HepG2 (cell line): ENCODE measurements at regions not wholly inside any gene's neighbourhood (a gene's known extent, or its start where the extent isn't known, plus 50 kb on each side); places are given as distances from the start of the nearest gene placed in this dataset.

Source experiments
- ATAC-seq: fragments of 200-7000 bp; cut with Tn5 transposase; 3 replicates; pipeline ENCODE4 v1.9.1; 2020; ENCODE audit warnings: mild to moderate bottlenecking, moderate library complexity
- BruUV-seq: library from RNA; stranded (reverse); fragments of 400-500 nt; replicated peaks from 2 replicates; lab custom pipeline; 2021; lab: Mats Ljungman, UMichigan
- CTCF ChIA-PET: fragments of 300-600 bp; formaldehyde crosslinking; extraction: SDS; loops from one replicate; lab custom pipeline; 2021; ENCODE audit warnings: low total read pairs, inconsistent platforms, low intra/inter-chr PET ratio; lab: Yijun Ruan, JAX
- POLR2A ChIA-PET: fragments of 350-600 bp; sonication (Branson Sonifier 250); formaldehyde crosslinking; loops from one replicate; lab custom pipeline; 2020; ENCODE audit warnings: antibody characterized with exemption, inconsistent platforms; lab: Yijun Ruan, JAX
- DNase-seq: peaks from one replicate; pipeline ENCODE4 v3.0.0-alpha.2; 2015; ENCODE audit warnings: low spot score
- FAIRE-seq: peaks from 3 replicates; lab custom pipeline; 2011; peaks lifted over from hg19 to GRCh38; lab: Jason Lieb, UNC
- H2AFZ ChIP-seq: one replicate; pipeline ENCODE4 v1.6.1; 2011; ENCODE audit warnings: low read length, inconsistent platforms
- H3K27ac ChIP-seq: fragments of 300-600 bp; 3 replicates; pipeline ENCODE4 v1.8.0; 2011; ENCODE audit warnings: mixed run types, mild to moderate bottlenecking, mixed read lengths, low read length, inconsistent platforms; ENCODE audit not compliant: insufficient read depth; ENCODE audit errors: extremely low read length
- H3K27me3 ChIP-seq, 2 experiments: fragments of 200-600 bp in 1 of 2; 2 replicates in 1 of 2; 3 replicates in 1 of 2; pipeline versions ENCODE4 v1.6.0 to v1.8.0; 2011; ENCODE audit warnings: low read length in 2 of 2, mild to moderate bottlenecking in 2 of 2, moderate library complexity in 2 of 2, inconsistent platforms in 1 of 2; ENCODE audit not compliant: insufficient read depth in 2 of 2, control insufficient read depth in 1 of 2
- H3K36me3 ChIP-seq, 2 experiments: fragments of 200-600 bp in 1 of 2; replicated peaks in 1 of 2; 2 replicates in 1 of 2; 3 replicates in 1 of 2; pipeline versions ENCODE4 v1.5.1 to v1.8.0; 2011; ENCODE audit warnings: low read length in 2 of 2, inconsistent platforms in 1 of 2; ENCODE audit not compliant: insufficient read depth in 2 of 2, control insufficient read depth in 1 of 2
- H3K4me1 ChIP-seq: 2 replicates; pipeline ENCODE4 v1.5.1; 2012; ENCODE audit warnings: low read length, inconsistent platforms; ENCODE audit not compliant: insufficient read depth
- H3K4me2 ChIP-seq: 2 replicates; pipeline ENCODE4 v1.6.0; 2011; ENCODE audit warnings: low read depth, low read length, inconsistent platforms
- H3K4me3 ChIP-seq, 3 experiments: fragments of 200-600 bp in 1 of 3; sonication (generic), shearing (Covaris generic) in 1 of 3; replicated peaks in 1 of 3; 2 replicates each; pipeline ENCODE4 v1.5.1; 2011 to 2016; ENCODE audit warnings: low read length in 3 of 3, inconsistent platforms in 2 of 3, low read depth in 2 of 3, mild to moderate bottlenecking in 2 of 3, control low read depth in 1 of 3, mixed read lengths in 1 of 3; ENCODE audit not compliant: insufficient read depth in 1 of 3
- H3K79me2 ChIP-seq: one replicate; pipeline ENCODE4 v1.6.1; 2011; ENCODE audit warnings: low read length, inconsistent platforms; ENCODE audit not compliant: insufficient read depth
- H3K9ac ChIP-seq: 2 replicates; pipeline ENCODE4 v1.6.0; 2011; ENCODE audit warnings: mild to moderate bottlenecking, low read depth, low read length, inconsistent platforms; ENCODE audit not compliant: insufficient read depth
- H3K9me3 ChIP-seq: 2 replicates; pipeline ENCODE4 v1.5.1; 2012; ENCODE audit warnings: mild to moderate bottlenecking, low read length
- H4K20me1 ChIP-seq: 2 replicates; pipeline ENCODE4 v1.6.0; 2011; ENCODE audit warnings: inconsistent platforms, mild to moderate bottlenecking, low read length, moderate library complexity; ENCODE audit not compliant: insufficient read depth
- AHR ChIP-seq: IDR thresholded peaks from 2 replicates; pipeline ENCODE4 v1.6.1; 2018; ENCODE audit warnings: missing genetic modification reagents, missing compliant biosample characterization
- CEBPB ChIP-seq: IDR thresholded peaks from 2 replicates; pipeline ENCODE4 v1.6.1; 2011; ENCODE audit warnings: low read depth, low read length, improper control_type of control experiment, borderline replicate concordance
- IRX3 ChIP-seq: sonication (generic); formaldehyde crosslinking; IDR thresholded peaks from 2 replicates; pipeline ENCODE4 v1.8.1; 2023; ENCODE audit warnings: mild to moderate bottlenecking, low read depth, missing genetic modification reagents, borderline replicate concordance
- MBD4 ChIP-seq: IDR thresholded peaks from 2 replicates; pipeline ENCODE4 v1.6.1; 2012; ENCODE audit warnings: low read length, inconsistent platforms, borderline replicate concordance
- RBAK ChIP-seq: sonication (generic); formaldehyde crosslinking; IDR thresholded peaks from 2 replicates; pipeline ENCODE4 v1.5.1; 2020; ENCODE audit warnings: mild to moderate bottlenecking, missing genetic modification reagents
- SALL2 ChIP-seq: sonication (generic); formaldehyde crosslinking; IDR thresholded peaks from 2 replicates; pipeline ENCODE4 v1.8.1; 2023; ENCODE audit warnings: mild to moderate bottlenecking, missing genetic modification reagents, inconsistent platforms
- SNRNP70 ChIP-seq: fragments of 200-400 bp; formaldehyde crosslinking; IDR thresholded peaks from 2 replicates; pipeline ENCODE4 v1.6.1; 2017; ENCODE audit warnings: mild to moderate bottlenecking, low read depth, low read length, moderate library complexity
- SSRP1 ChIP-seq: IDR thresholded peaks from 2 replicates; pipeline ENCODE4 v1.6.1; 2016; ENCODE audit warnings: control low read depth
- SUZ12 ChIP-seq: fragments of 150-350 bp; IDR thresholded peaks from 2 replicates; pipeline ENCODE4 v1.6.1; 2014; ENCODE audit warnings: low read depth, low read length
- TSC22D2 ChIP-seq: sonication (generic); formaldehyde crosslinking; IDR thresholded peaks from 2 replicates; pipeline ENCODE4 v1.5.1; 2020; ENCODE audit warnings: missing genetic modification reagents, mild to moderate bottlenecking, borderline replicate concordance
- ZBTB33 ChIP-seq: sonication (generic); formaldehyde crosslinking; IDR thresholded peaks from 2 replicates; pipeline ENCODE4 v1.4.0; 2020; ENCODE audit warnings: missing genetic modification reagents
- ZBTB38 ChIP-seq: sonication (generic); formaldehyde crosslinking; IDR thresholded peaks from 2 replicates; pipeline ENCODE4 v1.5.1; 2020; ENCODE audit warnings: mild to moderate bottlenecking, missing genetic modification reagents
- ZNF143 ChIP-seq: sonication (generic); formaldehyde crosslinking; IDR thresholded peaks from 2 replicates; pipeline ENCODE4 v1.4.0; 2020; ENCODE audit warnings: missing genetic modification reagents
- WGBS: methylation state at CpG from one replicate; pipeline ENCODE4 v1.1.6; 2017; ENCODE audit warnings: low lambda C conversion rate; 5-methylcytosine and 5-hydroxymethylcytosine counted together
- in situ Hi-C: cut with HindIII; loops from 2 replicates; pipeline ENCODE4 v1.10.0; 2017; ENCODE audit warnings: low pct_unique_long_range_greater_than_20kb; ENCODE audit not compliant: extremely low pct_ligation_motif_present
- intact Hi-C: fragments of 100-400 bp; cut with micrococcal nuclease; formaldehyde crosslinking; loops from one replicate; pipeline ENCODE4 v1.10.0; 2022; ENCODE audit not compliant: unreplicated experiment
- TF ChIP-seq, protein P1 (sequence below): sonication (generic); formaldehyde crosslinking; IDR thresholded peaks from 2 replicates; pipeline ENCODE4 v1.4.0; 2020; ENCODE audit warnings: missing genetic modification reagents

- FAIRE-seq (no peak), ATAC-seq (no peak), DNase-seq (no peak)
- Histone ChIP-seq H3K4me1 (peaks cover 59% of the 10 kb centered on the region), H4K20me1 (no peaks in the 10 kb centered on the region), H3K27me3 (no peaks in the 10 kb centered on the region), H2AFZ (no peak overlapping the region), H3K9me3 (no peaks in the 10 kb centered on the region), H3K79me2 (no peaks in the 10 kb centered on the region), H3K36me3 (no peaks in the 10 kb centered on the region), H3K9ac (no peak overlapping the region), H3K4me2 (no peak overlapping the region), H3K4me3 (no peak overlapping the region), H3K27ac (no peak overlapping the region)
- TF ChIP-seq ZBTB33 (CRISPR knock-in tag) (peak; percentile 58; the same call in 1 of the 2 replicates), RBAK (CRISPR knock-in tag) (no peak)
- in situ Hi-C loops (no loop called here), intact Hi-C loops (no loop called here)
- no TSS peak for BruUV-seq
- 86% methylated on average over 6 of the region's 8 CpGs for WGBS
- ChIA-PET CTCF (no interaction called here), POLR2A (interaction anchor here (0.9 to 3.0 kb wide), 3 partner anchors 15 to 117 kb away, joined by 3 to 7 read pairs (median 4); no protein-coding TSS in a partner anchor)
These were observed 273.7 kb downstream of the SYK start for GRCh38 chr9:91075279-91075678.

- CTCF ChIA-PET, result no interaction called here
- Histone ChIP-seq H3K9ac (no peak overlapping the region), H3K4me3 (no peak overlapping the region), H3K4me1 (peaks cover 38% of the 10 kb centered on the region), H4K20me1 (no peaks in the 10 kb centered on the region), H3K27ac (no peak overlapping the region), H3K9me3 (no peaks in the 10 kb centered on the region), H3K4me2 (no peak overlapping the region), H3K79me2 (no peaks in the 10 kb centered on the region), H2AFZ (no peak overlapping the region), H3K27me3 (no peaks in the 10 kb centered on the region), H3K36me3 (no peaks in the 10 kb centered on the region)
- BruUV-seq, result no TSS peak
- DNase-seq (no peak), FAIRE-seq (no peak), ATAC-seq (no peak)
- in situ Hi-C loops, result no loop called here
- intact Hi-C loops, result no loop called here
- 75% methylated on average over 6 of the region's 6 CpGs for WGBS
- POLR2A ChIA-PET, result interaction anchor here (3.0 kb wide), 1 partner anchor 40 kb away, joined by 7 read pairs; no protein-coding TSS in a partner anchor
- no peak for TF ChIP-seq CEBPB
- no peak for TF ChIP-seq SNRNP70
- TF ChIP-seq IRX3 (CRISPR knock-in tag), result no peak
- TF ChIP-seq AHR, result no peak
- no peak for TF ChIP-seq TSC22D2 (CRISPR knock-in tag)
- TF ChIP-seq SUZ12, result no peak
- TF ChIP-seq SSRP1, result no peak
- TF ChIP-seq, protein P1, sequence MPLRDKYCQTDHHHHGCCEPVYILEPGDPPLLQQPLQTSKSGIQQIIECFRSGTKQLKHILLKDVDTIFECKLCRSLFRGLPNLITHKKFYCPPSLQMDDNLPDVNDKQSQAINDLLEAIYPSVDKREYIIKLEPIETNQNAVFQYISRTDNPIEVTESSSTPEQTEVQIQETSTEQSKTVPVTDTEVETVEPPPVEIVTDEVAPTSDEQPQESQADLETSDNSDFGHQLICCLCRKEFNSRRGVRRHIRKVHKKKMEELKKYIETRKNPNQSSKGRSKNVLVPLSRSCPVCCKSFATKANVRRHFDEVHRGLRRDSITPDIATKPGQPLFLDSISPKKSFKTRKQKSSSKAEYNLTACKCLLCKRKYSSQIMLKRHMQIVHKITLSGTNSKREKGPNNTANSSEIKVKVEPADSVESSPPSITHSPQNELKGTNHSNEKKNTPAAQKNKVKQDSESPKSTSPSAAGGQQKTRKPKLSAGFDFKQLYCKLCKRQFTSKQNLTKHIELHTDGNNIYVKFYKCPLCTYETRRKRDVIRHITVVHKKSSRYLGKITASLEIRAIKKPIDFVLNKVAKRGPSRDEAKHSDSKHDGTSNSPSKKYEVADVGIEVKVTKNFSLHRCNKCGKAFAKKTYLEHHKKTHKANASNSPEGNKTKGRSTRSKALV (CRISPR knock-in tag), result no peak
- TF ChIP-seq SALL2 (CRISPR knock-in tag), result no peak
- TF ChIP-seq MBD4, result no peak
- TF ChIP-seq ZBTB38, result no peak
- TF ChIP-seq ZNF143, result no peak
These were observed 276.2 kb downstream of the SYK start for GRCh38 chr9:91077624-91078368.
